C4-2B (cell line): ENCODE measurements at regions not wholly inside any gene's neighbourhood (a gene's known extent, or its start where the extent isn't known, plus 50 kb on each side); places are given as distances from the start of the nearest gene placed in this dataset.

Source experiments
- ZFX ChIP-seq: fragments of 450-650 bp; IDR thresholded peaks from 2 replicates; pipeline ENCODE4 v1.6.1; 2017
- TF ChIP-seq, protein P1 (sequence below): fragments of 450-650 bp; conservative IDR thresholded peaks from 2 replicates; pipeline ENCODE4 v1.5.1; 2017; ENCODE audit warnings: mild to moderate bottlenecking

DNA sequence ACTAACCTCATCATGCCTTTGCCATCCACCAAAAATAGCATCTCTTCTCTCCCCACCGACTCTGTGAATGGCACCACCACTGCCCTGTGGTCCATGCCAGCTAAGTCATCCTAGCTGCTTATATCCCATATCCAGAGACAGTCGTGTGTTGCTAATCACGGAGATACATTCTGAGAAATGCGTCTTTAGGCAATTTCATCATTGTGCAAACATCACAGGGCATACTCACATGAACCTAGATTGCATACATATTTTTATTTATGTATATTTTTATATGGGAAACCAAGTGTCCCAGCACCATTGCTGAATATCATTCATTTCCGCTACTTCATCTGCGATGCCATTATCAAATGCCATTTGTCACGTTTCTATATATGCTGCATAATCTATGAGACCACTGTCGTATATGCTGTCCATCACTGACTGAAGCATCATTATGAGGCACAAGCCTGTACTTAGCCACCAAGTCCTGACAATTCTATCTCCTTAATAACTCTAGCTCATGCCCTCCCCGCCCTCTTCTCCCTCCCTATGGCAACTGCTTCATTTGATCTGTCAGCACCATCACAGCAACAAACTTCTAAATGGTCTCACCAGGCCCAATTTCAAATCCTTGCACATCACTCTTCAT is 104.2 kb downstream of the HSPH1 start:
- TF ChIP-seq, protein P1, sequence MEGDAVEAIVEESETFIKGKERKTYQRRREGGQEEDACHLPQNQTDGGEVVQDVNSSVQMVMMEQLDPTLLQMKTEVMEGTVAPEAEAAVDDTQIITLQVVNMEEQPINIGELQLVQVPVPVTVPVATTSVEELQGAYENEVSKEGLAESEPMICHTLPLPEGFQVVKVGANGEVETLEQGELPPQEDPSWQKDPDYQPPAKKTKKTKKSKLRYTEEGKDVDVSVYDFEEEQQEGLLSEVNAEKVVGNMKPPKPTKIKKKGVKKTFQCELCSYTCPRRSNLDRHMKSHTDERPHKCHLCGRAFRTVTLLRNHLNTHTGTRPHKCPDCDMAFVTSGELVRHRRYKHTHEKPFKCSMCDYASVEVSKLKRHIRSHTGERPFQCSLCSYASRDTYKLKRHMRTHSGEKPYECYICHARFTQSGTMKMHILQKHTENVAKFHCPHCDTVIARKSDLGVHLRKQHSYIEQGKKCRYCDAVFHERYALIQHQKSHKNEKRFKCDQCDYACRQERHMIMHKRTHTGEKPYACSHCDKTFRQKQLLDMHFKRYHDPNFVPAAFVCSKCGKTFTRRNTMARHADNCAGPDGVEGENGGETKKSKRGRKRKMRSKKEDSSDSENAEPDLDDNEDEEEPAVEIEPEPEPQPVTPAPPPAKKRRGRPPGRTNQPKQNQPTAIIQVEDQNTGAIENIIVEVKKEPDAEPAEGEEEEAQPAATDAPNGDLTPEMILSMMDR, result no peak
- no peak for TF ChIP-seq ZFX
